OCI-LY1 (cell line): ENCODE measurements at regions not wholly inside any gene's neighbourhood (a gene's known extent, or its start where the extent isn't known, plus 50 kb on each side); places are given as distances from the start of the nearest gene placed in this dataset.

Experiments used
- H2AFZ ChIP-seq: fragments of 200-600 bp; sonication (generic), shearing (Covaris generic); 2 replicates; pipeline ENCODE4 v1.6.0; 2014; ENCODE audit warnings: antibody characterized with exemption, mild to moderate bottlenecking, low read length
- H3F3A ChIP-seq: fragments of 200-600 bp; sonication (generic), shearing (Covaris generic); 2 replicates; pipeline ENCODE4 v1.6.0; 2014; ENCODE audit warnings: mild to moderate bottlenecking, antibody characterized with exemption, low read length, moderate library complexity; ENCODE audit not compliant: insufficient read depth
- H3K27ac ChIP-seq: fragments of 200-600 bp; sonication (generic); 2 replicates; pipeline ENCODE4 v1.5.1; 2014; ENCODE audit warnings: low read length, mixed run types, mild to moderate bottlenecking, low read depth; ENCODE audit not compliant: poor library complexity, severe bottlenecking
- H3K27me3 ChIP-seq: fragments of 200-600 bp; sonication (generic); 2 replicates; pipeline ENCODE4 v1.6.0; 2014; ENCODE audit warnings: antibody characterized with exemption, mild to moderate bottlenecking, low read length, moderate library complexity; ENCODE audit not compliant: insufficient read depth
- H3K36me3 ChIP-seq: fragments of 200-600 bp; sonication (generic); 2 replicates; pipeline ENCODE4 v1.6.1; 2014; ENCODE audit warnings: mild to moderate bottlenecking, antibody characterized with exemption, low read length, moderate library complexity, mixed read lengths; ENCODE audit not compliant: insufficient read depth
- H3K4me1 ChIP-seq: fragments of 200-600 bp; sonication (generic); 2 replicates; pipeline ENCODE4 v1.5.1; 2014; ENCODE audit warnings: mild to moderate bottlenecking, low read length, moderate library complexity; ENCODE audit not compliant: insufficient read depth, severe bottlenecking
- H3K4me2 ChIP-seq: fragments of 200-600 bp; sonication (generic), shearing (Covaris generic); 2 replicates; pipeline ENCODE4 v1.6.1; 2014; ENCODE audit warnings: low read length
- H3K4me3 ChIP-seq: fragments of 200-600 bp; sonication (generic); 2 replicates; pipeline ENCODE4 v1.5.1; 2014; ENCODE audit warnings: low read length, low read depth, mild to moderate bottlenecking, mixed read lengths; ENCODE audit not compliant: poor library complexity, severe bottlenecking
- H3K79me2 ChIP-seq: fragments of 200-600 bp; shearing (Covaris generic); 2 replicates; pipeline ENCODE4 v1.6.1; 2016; ENCODE audit warnings: mixed run types, low read length, mixed read lengths; ENCODE audit not compliant: insufficient read depth
- H3K9ac ChIP-seq: fragments of 200-600 bp; sonication (generic), shearing (Covaris generic); 2 replicates; pipeline ENCODE4 v1.6.1; 2014; ENCODE audit warnings: mild to moderate bottlenecking, low read length, mixed read lengths
- H3K9me2 ChIP-seq: fragments of 200-600 bp; sonication (generic), shearing (Covaris generic); 2 replicates; pipeline ENCODE4 v1.6.1; 2014; ENCODE audit warnings: low read depth, mild to moderate bottlenecking, low read length, mixed read lengths
- H3K9me3 ChIP-seq: fragments of 200-600 bp; shearing (Covaris generic); 2 replicates; pipeline ENCODE4 v1.6.1; 2014; ENCODE audit warnings: low read length, mixed read lengths
- H4K20me1 ChIP-seq: fragments of 200-600 bp; sonication (generic), shearing (Covaris generic); 2 replicates; pipeline ENCODE4 v1.6.0; 2016; ENCODE audit warnings: mild to moderate bottlenecking, low read length; ENCODE audit not compliant: insufficient read depth
- CTCF ChIP-seq: fragments of 200-600 bp; sonication (generic), shearing (Covaris generic); IDR thresholded peaks from 2 replicates; pipeline ENCODE4 v1.5.1; 2017; ENCODE audit warnings: mild to moderate bottlenecking, antibody characterized with exemption, low read length, moderate library complexity, mixed read lengths
- EZH2 ChIP-seq: fragments of 200-600 bp; sonication (generic), shearing (Covaris generic); IDR thresholded peaks from 2 replicates; pipeline ENCODE4 v1.8.0; 2017; ENCODE audit warnings: borderline replicate concordance, mixed run types, mild to moderate bottlenecking, antibody characterized with exemption, low read length, moderate library complexity, mixed read lengths

GRCh38 chr19:13606156-13606555 is 99.9 kb upstream of the CACNA1A start:
- H2AFZ ChIP-seq = no peak overlapping the region
- H3K4me3 ChIP-seq = no peak overlapping the region
- H3K9me3 ChIP-seq = no peaks in the 10 kb centered on the region
- no peaks in the 10 kb centered on the region for H4K20me1 ChIP-seq
- H3K79me2 ChIP-seq = no peaks in the 10 kb centered on the region
- H3K4me1 ChIP-seq = no peaks in the 10 kb centered on the region
- TF ChIP-seq CTCF (no peak), EZH2 (no peak)
- H3K27ac ChIP-seq = no peak overlapping the region
- no peak overlapping the region for H3K9ac ChIP-seq
- no peaks in the 10 kb centered on the region for H3F3A ChIP-seq
- H3K4me2 ChIP-seq = no peak overlapping the region
- no peaks in the 10 kb centered on the region for H3K9me2 ChIP-seq
- no peaks in the 10 kb centered on the region for H3K36me3 ChIP-seq
- H3K27me3 ChIP-seq = no peaks in the 10 kb centered on the region

GRCh38 chr19:13604902-13605586 is 98.8 kb upstream of the CACNA1A start:
- Histone ChIP-seq H2AFZ (no peak overlapping the region), H3K4me1 (no peaks in the 10 kb centered on the region), H3K4me2 (no peak overlapping the region), H3K27me3 (no peaks in the 10 kb centered on the region), H3K9me2 (no peaks in the 10 kb centered on the region), H3K79me2 (no peaks in the 10 kb centered on the region), H4K20me1 (no peaks in the 10 kb centered on the region), H3K9me3 (no peaks in the 10 kb centered on the region), H3K4me3 (no peak overlapping the region), H3K27ac (no peak overlapping the region), H3K36me3 (no peaks in the 10 kb centered on the region), H3F3A (no peaks in the 10 kb centered on the region), H3K9ac (no peak overlapping the region)
- TF ChIP-seq CTCF = no peak
- no peak for TF ChIP-seq EZH2

GRCh38 chr19:13600802-13601201 is 94.5 kb upstream of the CACNA1A start:
- no peaks in the 10 kb centered on the region for H3K79me2 ChIP-seq
- H3K9me3 ChIP-seq = no peaks in the 10 kb centered on the region
- no peak overlapping the region for H2AFZ ChIP-seq
- H3K4me1 ChIP-seq = no peaks in the 10 kb centered on the region
- H3K9me2 ChIP-seq = no peaks in the 10 kb centered on the region
- H3K27me3 ChIP-seq = no peaks in the 10 kb centered on the region
- H4K20me1 ChIP-seq = no peaks in the 10 kb centered on the region
- no peak for TF ChIP-seq EZH2
- no peak for TF ChIP-seq CTCF
- H3K9ac ChIP-seq = no peak overlapping the region
- no peak overlapping the region for H3K4me3 ChIP-seq
- no peaks in the 10 kb centered on the region for H3K36me3 ChIP-seq
- no peak overlapping the region for H3K4me2 ChIP-seq
- no peak overlapping the region for H3K27ac ChIP-seq
- H3F3A ChIP-seq = no peaks in the 10 kb centered on the region
